Uterus (tissue), 2 donors: ENCODE measurements at regions not wholly inside any gene's neighbourhood (a gene's known extent, or its start where the extent isn't known, plus 50 kb on each side); places are given as distances from the start of the nearest gene placed in this dataset.

Experiments
- CTCF ChIP-seq, 4 experiments: fragments of 200-600 bp in 2 of 4; fragments of 450-650 bp in 2 of 4; sonication (generic) in 2 of 4; IDR thresholded peaks; one replicate each; pipeline ENCODE4 v1.5.1; 2016 to 2019; ENCODE audit warnings: antibody characterized with exemption in 4 of 4, mild to moderate bottlenecking in 2 of 4, moderate library complexity in 1 of 4
- POLR2A ChIP-seq, 2 donors: fragments of 450-650 bp; IDR thresholded peaks; one replicate each; pipeline ENCODE4 v1.6.1; 2016; ENCODE audit warnings: antibody characterized with exemption in 2 of 2, mild to moderate bottlenecking in 1 of 2, moderate library complexity in 1 of 2

GRCh38 chr12:60255044-60255443 is 659.2 kb downstream of the SLC16A7 start:
- TF ChIP-seq CTCF (IDR thresholded peaks at IDR 0.05) (no peak), POLR2A (IDR thresholded peaks at IDR 0.05) (no peak)
